Stomach (tissue), 4 donors: ENCODE measurements at regions not wholly inside any gene's neighbourhood (a gene's known extent, or its start where the extent isn't known, plus 50 kb on each side); places are given as distances from the start of the nearest gene placed in this dataset.
"Not testable (repeated sequence)": the region's sequence is repeated elsewhere in the genome, so short reads cannot be mapped to it uniquely, and the experiment has no call there.

ENCODE experiments used
- POLR2A ChIP-seq, 4 donors: fragments of 450-650 bp; IDR thresholded peaks; one replicate each; pipeline ENCODE4 v1.6.1; 2016; ENCODE audit warnings: antibody characterized with exemption in 4 of 4, control low read depth in 2 of 4, mild to moderate bottlenecking in 1 of 4, moderate library complexity in 1 of 4
- POLR2AphosphoS5 ChIP-seq, 3 donors: sonication (generic); formaldehyde crosslinking; IDR thresholded peaks; one replicate each; pipeline ENCODE4 v1.6.1; 2016; ENCODE audit warnings: antibody characterized with exemption in 3 of 3
- TF ChIP-seq, protein P1 (sequence below), 7 experiments: fragments of 450-650 bp in 4 of 7; fragments of 200-600 bp in 3 of 7; sonication (generic) in 3 of 7; IDR thresholded peaks; one replicate each; pipeline ENCODE4 v1.5.1; 2016 to 2019; ENCODE audit warnings: antibody characterized with exemption in 7 of 7, control low read depth in 2 of 7, mild to moderate bottlenecking in 1 of 7

GRCh38 chr1:157423764-157424163, 128.6 kb downstream of the FCRL5 start:
- TF ChIP-seq POLR2A, POLR2AphosphoS5 (IDR thresholded peaks at IDR 0.05): not testable (repeated sequence)
- TF ChIP-seq, protein P1, sequence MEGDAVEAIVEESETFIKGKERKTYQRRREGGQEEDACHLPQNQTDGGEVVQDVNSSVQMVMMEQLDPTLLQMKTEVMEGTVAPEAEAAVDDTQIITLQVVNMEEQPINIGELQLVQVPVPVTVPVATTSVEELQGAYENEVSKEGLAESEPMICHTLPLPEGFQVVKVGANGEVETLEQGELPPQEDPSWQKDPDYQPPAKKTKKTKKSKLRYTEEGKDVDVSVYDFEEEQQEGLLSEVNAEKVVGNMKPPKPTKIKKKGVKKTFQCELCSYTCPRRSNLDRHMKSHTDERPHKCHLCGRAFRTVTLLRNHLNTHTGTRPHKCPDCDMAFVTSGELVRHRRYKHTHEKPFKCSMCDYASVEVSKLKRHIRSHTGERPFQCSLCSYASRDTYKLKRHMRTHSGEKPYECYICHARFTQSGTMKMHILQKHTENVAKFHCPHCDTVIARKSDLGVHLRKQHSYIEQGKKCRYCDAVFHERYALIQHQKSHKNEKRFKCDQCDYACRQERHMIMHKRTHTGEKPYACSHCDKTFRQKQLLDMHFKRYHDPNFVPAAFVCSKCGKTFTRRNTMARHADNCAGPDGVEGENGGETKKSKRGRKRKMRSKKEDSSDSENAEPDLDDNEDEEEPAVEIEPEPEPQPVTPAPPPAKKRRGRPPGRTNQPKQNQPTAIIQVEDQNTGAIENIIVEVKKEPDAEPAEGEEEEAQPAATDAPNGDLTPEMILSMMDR (IDR thresholded peaks at IDR 0.05): not testable (repeated sequence)
